HG02981 (cell line): ENCODE measurements at regions not wholly inside any gene's neighbourhood (a gene's known extent, or its start where the extent isn't known, plus 50 kb on each side); places are given as distances from the start of the nearest gene placed in this dataset.

Experiments used
- ATAC-seq: cut with Tn5 transposase; IDR thresholded peaks from one replicate; pipeline ENCODE4 v1.9.1; 2021; ENCODE audit warnings: mild to moderate bottlenecking, moderate library complexity; ENCODE audit not compliant: unreplicated experiment

GRCh38 chr11:134753771-134754520 lies 341.9 kb upstream of the B3GAT1 start:
- ATAC-seq, result no peak

DNA sequence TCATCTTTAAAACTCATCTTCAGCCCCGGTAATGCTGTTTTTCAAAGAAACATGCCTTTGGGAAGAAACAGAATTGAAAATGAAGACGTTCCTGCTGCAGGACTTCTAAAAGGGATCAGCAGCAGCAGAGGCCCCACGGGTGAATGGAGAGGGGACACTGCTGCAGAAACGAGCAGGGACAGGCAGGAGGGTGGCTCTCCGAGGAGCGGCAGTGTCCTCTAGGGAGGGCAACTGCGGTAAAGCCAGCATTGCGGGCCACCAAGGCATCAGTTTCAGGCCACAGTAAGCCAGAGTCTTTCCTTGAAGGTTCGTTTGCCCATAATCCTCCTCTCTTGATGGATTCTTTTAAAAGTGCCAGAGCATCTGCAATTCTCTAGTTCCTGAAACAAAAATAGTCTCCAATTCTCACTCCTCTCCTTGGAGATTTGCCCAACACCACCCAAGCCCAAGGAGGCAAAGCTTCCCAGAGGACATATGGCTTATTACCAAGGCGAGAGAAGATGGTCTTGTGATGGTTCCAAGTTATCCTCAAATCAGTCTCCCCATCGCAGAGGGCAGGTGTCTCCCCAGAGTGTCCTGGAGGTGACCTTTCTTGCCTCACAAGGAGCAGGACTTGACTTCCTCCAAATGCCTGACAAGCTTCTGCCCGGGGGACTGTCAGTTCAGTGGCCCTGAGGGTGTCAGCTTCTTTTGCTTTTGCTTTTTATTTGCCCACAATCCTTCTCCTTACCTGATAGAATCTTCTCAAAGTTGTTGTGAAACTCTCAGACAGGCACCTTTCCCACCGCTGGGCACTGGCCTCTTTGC lies 341.1 kb upstream of the B3GAT1 start:
- ATAC-seq, result no peak

- ATAC-seq, result no peak
Observed at GRCh38 chr11:134752526-134752925, 340.5 kb upstream of the B3GAT1 start.

DNA sequence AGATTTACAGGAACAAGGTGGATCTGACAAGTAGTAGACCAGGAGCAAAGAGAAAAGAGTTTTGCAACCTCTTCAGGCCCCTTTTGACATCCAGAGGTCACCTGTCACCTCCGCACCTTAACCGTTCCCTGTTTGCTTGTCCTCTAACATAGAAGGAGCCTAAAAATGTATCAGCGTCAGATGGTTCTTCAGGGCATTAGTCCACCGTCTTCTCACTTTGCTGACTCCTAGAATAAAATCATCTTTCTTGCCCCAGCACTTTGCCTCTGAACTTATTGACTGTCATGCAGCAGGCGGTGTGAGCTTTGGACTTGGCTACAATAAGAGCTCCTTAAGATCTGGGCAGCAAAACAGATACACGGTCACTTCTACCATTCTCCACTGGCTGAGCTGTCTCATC lies 339.7 kb upstream of the B3GAT1 start:
- no peak for ATAC-seq

GRCh38 chr11:134751031-134751585 lies 339.1 kb upstream of the B3GAT1 start:
- no peak for ATAC-seq

DNA sequence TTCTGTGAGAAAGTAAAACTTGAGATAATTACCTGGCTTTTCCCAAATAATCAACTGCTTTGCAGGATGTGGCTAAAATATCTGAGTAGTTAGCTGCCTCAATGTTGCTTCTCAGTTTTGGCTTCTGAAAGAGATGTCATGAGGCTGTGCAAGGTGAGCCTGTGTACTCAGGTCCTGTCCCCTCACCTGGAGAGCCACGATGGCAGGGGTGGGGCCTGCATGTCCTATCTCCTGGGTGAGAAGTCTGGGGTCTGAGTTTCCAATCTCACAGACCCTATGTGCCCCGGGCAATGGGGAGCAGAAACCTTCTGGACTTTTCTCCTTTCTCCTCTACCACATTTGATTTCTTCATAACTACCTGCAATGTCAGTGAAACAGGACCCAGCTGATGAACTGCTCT lies 338.6 kb upstream of the B3GAT1 start:
- no peak for ATAC-seq

DNA sequence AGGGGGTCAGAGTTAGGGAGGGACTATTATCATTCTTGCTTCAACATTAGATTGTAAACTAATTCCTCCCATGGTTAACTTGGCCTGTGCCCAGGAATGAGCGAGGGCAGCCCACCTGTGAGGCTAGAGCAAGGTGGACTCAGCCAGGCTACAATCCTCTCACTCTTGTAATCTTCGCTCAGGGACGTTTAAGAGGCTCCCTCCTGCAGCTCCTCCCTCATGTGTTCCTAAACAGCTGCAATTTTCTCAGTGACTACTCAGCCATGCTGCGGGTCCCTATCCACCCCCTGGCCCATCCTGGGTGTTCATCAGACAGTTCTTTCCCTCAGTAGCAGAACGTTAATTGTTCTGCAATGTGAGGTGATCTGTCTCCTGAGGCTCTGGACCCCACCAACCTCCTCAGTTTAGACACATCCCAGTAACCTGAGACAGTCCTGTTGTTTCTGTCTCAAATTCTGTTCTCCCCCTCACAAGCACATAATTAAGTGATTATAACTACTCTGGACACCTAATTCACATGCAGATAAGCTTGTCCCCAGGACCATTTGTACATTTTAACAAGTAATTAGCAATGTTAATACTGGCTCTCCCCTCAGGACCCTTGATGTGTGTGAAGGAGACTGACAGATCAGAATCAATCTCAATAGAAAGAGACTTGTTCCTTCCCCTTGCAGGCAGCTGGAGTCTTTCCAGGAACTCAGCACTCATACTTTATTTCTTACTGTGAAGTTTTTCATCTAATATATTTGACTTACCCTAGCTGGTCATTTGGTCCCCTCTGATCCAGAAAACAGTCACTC lies 337.2 kb upstream of the B3GAT1 start:
- no peak for ATAC-seq

- no peak for ATAC-seq
Observed at GRCh38 chr11:134746609-134747008, 334.6 kb upstream of the B3GAT1 start.

DNA sequence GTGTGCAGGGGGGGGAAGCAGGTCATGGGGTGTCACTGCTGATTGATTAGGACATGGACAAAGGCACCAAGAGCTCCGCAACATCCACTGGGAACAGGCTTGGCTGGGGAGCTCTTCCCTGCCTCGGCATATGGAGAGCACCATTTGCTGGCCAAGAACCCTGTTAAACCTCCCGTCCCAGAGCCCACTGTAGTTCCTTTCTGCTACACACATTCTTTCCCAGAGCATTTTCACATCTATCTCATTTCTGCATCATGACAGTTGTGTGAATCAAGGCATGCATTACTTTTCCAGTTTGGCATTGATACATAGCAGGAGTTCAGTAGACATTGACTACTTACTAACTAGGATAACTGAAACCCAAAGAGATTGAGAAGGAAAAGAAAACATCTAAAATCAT lies 333.4 kb upstream of the B3GAT1 start:
- no peak for ATAC-seq

DNA sequence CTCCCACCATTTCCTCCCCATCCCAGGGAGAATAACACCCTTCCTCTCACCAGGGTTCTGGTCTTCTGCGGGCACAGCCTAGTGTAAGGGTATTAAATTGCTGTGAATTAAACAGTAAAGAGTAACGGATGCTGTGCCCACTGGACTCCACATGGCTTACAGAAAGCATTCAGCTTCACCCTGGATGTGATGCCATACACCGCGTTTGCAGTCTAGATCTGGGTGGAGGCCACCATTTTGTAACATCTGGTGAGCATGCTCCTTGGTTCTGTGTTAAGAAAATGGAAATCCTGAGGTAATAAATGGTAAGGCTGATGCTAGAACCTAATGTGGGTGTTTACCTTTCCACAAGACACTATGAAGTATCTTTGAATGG lies 331.8 kb upstream of the B3GAT1 start:
- ATAC-seq, result no peak

DNA sequence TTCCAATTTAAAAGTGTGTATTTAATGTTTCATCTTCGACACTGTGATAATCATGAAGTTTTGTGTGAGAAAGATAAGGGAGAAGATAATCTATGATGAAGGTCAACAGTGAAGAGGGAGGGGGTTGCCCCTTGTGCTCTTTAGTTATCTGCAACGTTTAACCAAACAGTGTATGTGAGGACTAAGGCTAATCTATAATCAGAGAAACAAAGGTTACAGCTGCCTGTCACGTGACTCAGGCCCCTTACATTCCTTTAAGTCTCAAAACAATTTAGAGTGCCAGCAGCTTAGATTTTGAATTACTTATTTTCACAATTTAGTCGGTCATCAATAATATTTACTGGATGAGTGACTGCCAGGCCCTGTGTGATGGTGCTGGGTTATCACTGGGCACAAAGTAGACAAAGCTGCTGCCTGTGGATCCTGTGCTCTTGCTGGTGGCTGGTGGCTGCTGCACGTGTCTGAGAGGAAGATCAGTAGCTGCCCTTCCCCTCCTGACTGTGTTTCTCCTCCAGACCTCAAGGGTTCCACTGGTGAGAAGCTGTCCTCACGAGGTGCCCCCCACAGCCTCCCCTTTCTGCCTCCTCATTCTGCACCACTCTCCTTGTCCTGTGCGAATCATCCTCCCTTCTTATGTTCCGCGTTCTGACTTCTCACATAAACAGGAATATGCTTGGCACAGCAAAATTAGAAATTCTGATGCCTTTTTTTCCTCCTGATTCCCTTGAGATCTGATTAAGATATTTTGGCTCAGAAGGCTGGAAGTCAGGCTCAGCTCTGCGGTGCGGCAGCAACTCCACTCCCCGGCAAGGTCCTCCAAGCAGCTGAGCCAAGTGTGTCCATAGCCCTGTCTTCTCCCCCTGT lies 331.1 kb upstream of the B3GAT1 start:
- ATAC-seq, result no peak

- no peak for ATAC-seq
Observed at GRCh38 chr11:134742224-134742612, 330.2 kb upstream of the B3GAT1 start.

- no peak for ATAC-seq
Observed at GRCh38 chr11:134741453-134742223, 329.6 kb upstream of the B3GAT1 start.

GRCh38 chr11:134740590-134741261 lies 328.7 kb upstream of the B3GAT1 start:
- ATAC-seq, result no peak

GRCh38 chr11:134739136-134739535 lies 327.1 kb upstream of the B3GAT1 start:
- ATAC-seq, result no peak

GRCh38 chr11:134738581-134738980 lies 326.5 kb upstream of the B3GAT1 start:
- no peak for ATAC-seq

DNA sequence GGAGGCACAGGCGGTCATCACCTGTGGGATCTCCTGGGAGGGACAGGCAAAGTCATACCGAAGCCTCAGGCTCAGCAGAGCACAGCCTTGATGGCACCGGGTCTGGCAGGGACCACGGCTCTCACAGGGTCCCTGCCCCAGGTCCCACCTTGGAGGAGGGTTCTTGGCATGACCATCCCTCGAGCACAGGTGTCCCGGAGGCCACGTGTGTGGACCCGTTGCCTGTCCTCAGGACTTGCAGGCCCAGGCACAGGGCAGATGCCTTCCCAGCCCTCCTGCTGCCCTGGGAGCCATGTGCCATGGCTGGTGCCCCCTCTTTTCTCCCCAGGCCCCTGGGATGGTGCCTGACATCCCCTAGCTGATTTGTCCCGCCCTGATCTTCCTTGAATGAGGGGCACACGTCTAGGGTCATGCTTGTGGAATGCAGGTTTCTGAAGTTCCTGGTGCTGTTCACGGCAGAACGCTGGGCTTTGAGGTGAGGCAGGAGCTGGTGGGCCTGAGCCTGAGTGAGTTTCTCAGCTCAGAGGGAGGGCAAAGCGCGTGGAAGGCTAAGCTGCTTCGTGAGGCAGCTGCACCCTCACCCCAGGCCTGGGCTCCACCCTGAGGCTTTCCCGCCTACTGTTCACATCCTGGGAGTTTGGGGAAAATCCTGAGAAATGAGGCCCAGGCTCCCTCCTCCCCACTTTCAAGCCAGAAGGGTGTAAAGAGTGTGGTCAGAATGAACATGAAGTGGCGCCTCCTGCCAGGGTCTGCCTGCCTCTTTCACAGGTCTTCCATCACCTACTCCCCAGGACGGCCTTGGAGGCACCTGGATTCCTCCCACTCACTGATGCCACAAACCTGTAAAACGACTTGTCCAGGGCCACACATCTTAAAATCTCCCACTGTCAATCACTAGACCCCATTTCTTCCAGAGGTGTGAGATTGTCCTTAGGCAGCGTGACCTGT lies 325.8 kb upstream of the B3GAT1 start:
- no peak for ATAC-seq
